Keratinocyte (primary cell): ENCODE measurements at regions not wholly inside any gene's neighbourhood (a gene's known extent, or its start where the extent isn't known, plus 50 kb on each side); places are given as distances from the start of the nearest gene placed in this dataset.

Experiments used
- CTCF ChIP-seq, 3 experiments: IDR thresholded peaks in 1 of 3; conservative IDR thresholded peaks in 1 of 3; optimal IDR thresholded peaks in 1 of 3; 2 replicates in 2 of 3; 3 replicates in 1 of 3; pipeline versions ENCODE3 to v1.5.1; 2011; ENCODE audit warnings: low read length in 3 of 3, mild to moderate bottlenecking in 3 of 3, moderate library complexity in 2 of 3, control low read depth in 1 of 3, inconsistent platforms in 1 of 3; ENCODE audit not compliant: insufficient read depth in 2 of 3; ENCODE audit errors: extremely low read depth in 1 of 3
- EZH2 ChIP-seq: IDR thresholded peaks from one replicate; pipeline ENCODE4 v1.6.1; 2012; ENCODE audit warnings: inconsistent platforms, mild to moderate bottlenecking, low read length, moderate library complexity

- no peak for TF ChIP-seq CTCF (optimal IDR thresholded peaks at IDR 0.05 in 1 of 3, IDR thresholded peaks at IDR 0.05 in 1 of 3, conservative IDR thresholded peaks at IDR 0.05 in 1 of 3; ENCODE audit: extremely low read depth in 1 of 3, insufficient read depth in 2 of 3, low read length in 3 of 3)
- TF ChIP-seq EZH2, result no peak
Measured at GRCh38 chr2:126406267-126406666, 249.7 kb upstream of the GYPC start.
